Omental fat pad (tissue), 3 donors: ENCODE measurements at regions not wholly inside any gene's neighbourhood (a gene's known extent, or its start where the extent isn't known, plus 50 kb on each side); places are given as distances from the start of the nearest gene placed in this dataset.

Experiments
- ATAC-seq: fragments of 150-250 bp; one replicate; pipeline ENCODE4 v1.9.1; 2016; ENCODE audit warnings: mild to moderate bottlenecking, moderate library complexity; ENCODE audit not compliant: low FRiP score
- DNase-seq: peaks from one replicate; pipeline ENCODE4 v3.0.0-alpha.2; 2019; ENCODE audit warnings: low spot score
- CTCF ChIP-seq, 3 donors: fragments of 450-650 bp; IDR thresholded peaks; one replicate each; pipeline ENCODE4 v1.5.1; 2016 to 2017; ENCODE audit warnings: antibody characterized with exemption in 3 of 3, mild to moderate bottlenecking in 3 of 3, moderate library complexity in 2 of 3

DNA sequence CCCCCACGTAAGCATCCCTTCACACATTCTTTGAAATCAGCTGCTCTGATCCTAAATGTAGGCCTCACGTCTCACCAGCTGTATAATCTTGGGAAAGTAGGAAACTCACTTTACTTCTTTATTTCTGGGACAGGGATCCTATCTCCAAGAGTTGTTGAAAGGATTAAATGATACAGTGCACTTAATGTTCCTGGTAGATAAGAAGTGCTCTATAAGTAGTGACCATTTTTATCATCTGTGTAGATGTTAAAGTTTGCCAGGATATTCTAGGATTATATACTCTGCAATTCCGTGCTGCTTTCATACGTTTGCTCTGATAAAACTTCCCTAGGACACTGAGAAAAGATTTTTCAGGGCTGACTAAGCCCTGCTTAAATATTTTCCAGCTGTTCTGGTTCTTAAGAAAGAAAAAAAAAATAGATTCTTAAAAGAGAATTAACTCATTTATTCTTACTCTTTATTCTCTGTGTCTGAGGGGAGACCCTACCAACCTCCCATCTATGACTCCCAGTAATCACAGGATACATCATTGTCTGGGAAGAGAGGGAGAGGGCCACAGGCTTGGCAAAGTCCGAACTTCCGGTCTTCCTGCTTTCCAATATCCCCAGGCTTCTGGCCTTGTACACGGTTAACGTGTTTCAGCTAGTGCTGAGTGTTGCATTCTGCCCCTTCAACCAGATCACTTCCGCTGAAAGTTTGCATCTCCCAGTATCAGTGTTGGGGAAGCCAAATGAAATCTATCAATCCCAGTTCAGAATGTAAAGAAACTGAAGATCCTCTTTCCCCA is 269.2 kb downstream of the TRIML1 start:
- DNase-seq: no peak
- TF ChIP-seq CTCF (IDR thresholded peaks at IDR 0.05): no peak
- ATAC-seq: no peak

DNA sequence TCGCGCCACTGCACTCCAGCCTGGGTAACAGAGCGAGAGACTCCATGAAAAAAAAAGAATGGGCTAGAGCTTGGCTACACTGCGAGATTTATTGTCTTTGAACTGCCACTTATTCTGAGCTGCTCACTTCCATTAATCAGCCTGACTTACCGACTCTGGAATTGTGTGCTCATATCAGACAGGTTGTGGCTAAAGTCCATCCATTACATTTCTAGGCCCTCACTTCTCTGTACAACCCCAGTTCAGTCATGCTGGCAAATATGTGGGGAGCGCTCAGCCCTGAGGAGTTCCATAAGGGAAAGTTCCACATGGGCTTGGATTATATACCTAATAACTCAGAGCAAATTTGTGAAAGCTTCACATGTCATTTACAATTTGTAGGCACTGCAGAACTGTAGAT is 270.6 kb downstream of the TRIML1 start:
- no peak for ATAC-seq
- TF ChIP-seq CTCF (IDR thresholded peaks at IDR 0.05): no peak
- DNase-seq: no peak

- DNase-seq (no peak), ATAC-seq (no peak)
- TF ChIP-seq CTCF (IDR thresholded peaks at IDR 0.05): no peak
Measured at GRCh38 chr4:188411805-188412204, 272.6 kb downstream of the TRIML1 start.

DNA sequence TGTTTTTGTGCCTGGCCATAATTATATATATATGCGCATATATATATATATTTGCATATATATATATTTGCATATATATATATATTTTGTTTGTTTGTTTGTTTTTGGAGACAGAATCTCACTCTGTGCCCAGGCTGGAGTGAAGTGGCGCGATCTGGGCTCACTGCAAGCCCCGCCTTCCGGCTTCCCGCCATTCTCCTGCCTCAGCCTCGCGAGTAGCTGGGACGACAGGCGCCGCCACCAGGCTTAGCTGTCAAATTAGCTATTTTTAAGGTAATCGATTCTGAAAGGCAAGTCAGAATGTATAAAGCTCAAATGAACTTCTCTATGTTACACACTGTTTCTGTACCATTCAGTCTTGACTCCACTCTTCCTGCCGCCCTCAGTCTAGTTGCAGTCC is 273.3 kb downstream of the TRIML1 start:
- ATAC-seq (no peak), DNase-seq (no peak)
- no peak for TF ChIP-seq CTCF (IDR thresholded peaks at IDR 0.05)

DNA sequence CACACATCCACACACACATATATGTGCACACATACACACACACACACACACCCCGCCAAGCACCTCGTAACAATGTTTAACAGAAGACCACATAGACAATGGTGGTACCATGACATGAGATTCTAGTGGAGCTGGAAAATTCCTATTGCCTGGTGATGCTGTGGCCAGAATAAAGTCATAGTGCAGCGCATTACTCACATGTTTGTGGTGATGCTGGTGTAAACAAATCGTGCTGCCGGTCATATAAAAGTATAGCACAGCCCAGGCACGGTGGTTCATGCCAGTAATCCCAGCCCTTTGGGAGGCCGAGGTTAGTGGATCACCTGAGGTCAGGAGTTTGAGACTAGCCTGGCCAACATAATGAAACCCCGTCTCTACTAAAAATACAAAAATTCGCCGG is 275.2 kb downstream of the TRIML1 start:
- no peak for ATAC-seq
- no peak for TF ChIP-seq CTCF (IDR thresholded peaks at IDR 0.05)
- no peak for DNase-seq

- TF ChIP-seq CTCF (IDR thresholded peaks at IDR 0.05): no peak
- no peak for DNase-seq
- ATAC-seq: no peak
Measured at GRCh38 chr4:188417181-188417580, 277.9 kb downstream of the TRIML1 start.

GRCh38 chr4:188423039-188423438 is 283.8 kb downstream of the TRIML1 start:
- TF ChIP-seq CTCF (IDR thresholded peaks at IDR 0.05): no peak
- no peak for ATAC-seq
- DNase-seq: no peak
